Mammary epithelial cell (primary cell): ENCODE measurements at regions not wholly inside any gene's neighbourhood (a gene's known extent, or its start where the extent isn't known, plus 50 kb on each side); places are given as distances from the start of the nearest gene placed in this dataset.

Experiments
- EZH2 ChIP-seq: IDR thresholded peaks from 2 replicates; pipeline ENCODE4 v1.6.1; 2012; ENCODE audit warnings: low read length, inconsistent platforms, borderline replicate concordance
- TF ChIP-seq, protein P1 (sequence below), 2 donors: IDR thresholded peaks in 1 of 2; conservative IDR thresholded peaks in 1 of 2; 2 replicates each; pipeline ENCODE4 v1.5.1; 2011 to 2012; ENCODE audit warnings: inconsistent platforms in 2 of 2, low read length in 2 of 2, mild to moderate bottlenecking in 2 of 2, control low read depth in 1 of 2, low read depth in 1 of 2; ENCODE audit not compliant: insufficient read depth in 1 of 2; ENCODE audit errors: extremely low read depth in 1 of 2

DNA sequence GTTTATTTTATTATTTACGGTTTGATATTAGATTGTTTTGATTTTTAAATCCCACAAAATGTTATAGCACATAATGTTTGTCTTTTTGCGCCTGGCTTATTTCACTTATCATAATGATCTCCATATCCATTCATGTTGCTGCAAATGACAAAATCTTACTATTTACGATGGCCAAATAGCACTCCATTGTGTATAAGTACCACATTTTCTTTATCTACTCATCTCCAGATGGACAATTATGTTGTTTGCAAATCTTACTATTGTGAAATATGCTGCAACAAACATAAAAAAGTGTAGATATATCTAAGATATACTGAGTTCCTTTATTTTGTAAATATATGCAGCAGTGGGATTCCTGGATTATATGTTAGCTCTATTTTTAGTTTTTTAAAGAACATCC lies 1568.3 kb downstream of the AMY1C start:
- TF ChIP-seq, protein P1, sequence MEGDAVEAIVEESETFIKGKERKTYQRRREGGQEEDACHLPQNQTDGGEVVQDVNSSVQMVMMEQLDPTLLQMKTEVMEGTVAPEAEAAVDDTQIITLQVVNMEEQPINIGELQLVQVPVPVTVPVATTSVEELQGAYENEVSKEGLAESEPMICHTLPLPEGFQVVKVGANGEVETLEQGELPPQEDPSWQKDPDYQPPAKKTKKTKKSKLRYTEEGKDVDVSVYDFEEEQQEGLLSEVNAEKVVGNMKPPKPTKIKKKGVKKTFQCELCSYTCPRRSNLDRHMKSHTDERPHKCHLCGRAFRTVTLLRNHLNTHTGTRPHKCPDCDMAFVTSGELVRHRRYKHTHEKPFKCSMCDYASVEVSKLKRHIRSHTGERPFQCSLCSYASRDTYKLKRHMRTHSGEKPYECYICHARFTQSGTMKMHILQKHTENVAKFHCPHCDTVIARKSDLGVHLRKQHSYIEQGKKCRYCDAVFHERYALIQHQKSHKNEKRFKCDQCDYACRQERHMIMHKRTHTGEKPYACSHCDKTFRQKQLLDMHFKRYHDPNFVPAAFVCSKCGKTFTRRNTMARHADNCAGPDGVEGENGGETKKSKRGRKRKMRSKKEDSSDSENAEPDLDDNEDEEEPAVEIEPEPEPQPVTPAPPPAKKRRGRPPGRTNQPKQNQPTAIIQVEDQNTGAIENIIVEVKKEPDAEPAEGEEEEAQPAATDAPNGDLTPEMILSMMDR (conservative IDR thresholded peaks at IDR 0.05 in 1 of 2, IDR thresholded peaks at IDR 0.05 in 1 of 2; ENCODE audit: extremely low read depth in 1 of 2, insufficient read depth in 1 of 2, low read depth in 1 of 2, low read length in 2 of 2), result no peak
- no peak for TF ChIP-seq EZH2
